WTC11 (cell line): ENCODE measurements at regions not wholly inside any gene's neighbourhood (a gene's known extent, or its start where the extent isn't known, plus 50 kb on each side); places are given as distances from the start of the nearest gene placed in this dataset.

Experiments
- ATF2 ChIP-seq: sonication (generic); formaldehyde crosslinking; IDR thresholded peaks from 2 replicates; pipeline ENCODE4 v1.8.1; 2022; ENCODE audit warnings: low read depth, missing genetic modification reagents, borderline replicate concordance
- CTCF ChIP-seq: fragments of 200-600 bp; IDR thresholded peaks from 2 replicates; pipeline ENCODE4 v1.8.0; 2022; ENCODE audit warnings: antibody characterized with exemption
- TF ChIP-seq, protein P1 (sequence below): sonication (generic); formaldehyde crosslinking; IDR thresholded peaks from 2 replicates; pipeline ENCODE4 v1.8.0; 2022; ENCODE audit warnings: mild to moderate bottlenecking, missing genetic modification reagents
- TF ChIP-seq, protein P2 (sequence below): sonication (generic); formaldehyde crosslinking; IDR thresholded peaks from 2 replicates; pipeline ENCODE4 v1.8.1; 2022; ENCODE audit warnings: mild to moderate bottlenecking, moderate library complexity, missing genetic modification reagents
- TF ChIP-seq, protein P3 (sequence below): sonication (generic); formaldehyde crosslinking; IDR thresholded peaks from 2 replicates; pipeline ENCODE4 v1.8.1; 2023; ENCODE audit warnings: mild to moderate bottlenecking, moderate library complexity, missing genetic modification reagents

DNA sequence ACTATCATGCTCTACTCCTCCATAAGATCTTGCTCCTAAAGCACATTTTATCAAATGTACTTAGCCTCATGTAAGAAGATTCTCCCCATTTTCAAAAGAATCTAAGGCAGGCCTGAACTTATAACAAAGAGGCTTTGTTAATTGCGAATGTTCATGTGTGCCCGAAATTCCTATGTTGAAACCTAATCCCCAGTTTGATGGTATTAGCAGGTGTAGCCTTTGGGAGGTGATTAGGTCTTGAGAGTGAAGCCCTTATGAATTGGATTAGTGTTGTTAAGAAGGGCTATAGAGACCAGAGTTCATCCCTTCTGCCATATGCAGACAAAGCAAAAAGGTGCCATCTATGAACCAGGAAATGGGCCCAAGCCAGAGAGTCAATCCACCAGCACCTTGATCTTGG is 234.5 kb downstream of the PAX3 start:
- TF ChIP-seq, protein P1, sequence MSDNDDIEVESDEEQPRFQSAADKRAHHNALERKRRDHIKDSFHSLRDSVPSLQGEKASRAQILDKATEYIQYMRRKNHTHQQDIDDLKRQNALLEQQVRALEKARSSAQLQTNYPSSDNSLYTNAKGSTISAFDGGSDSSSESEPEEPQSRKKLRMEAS (CRISPR knock-in tag) = no peak
- TF ChIP-seq, protein P2, sequence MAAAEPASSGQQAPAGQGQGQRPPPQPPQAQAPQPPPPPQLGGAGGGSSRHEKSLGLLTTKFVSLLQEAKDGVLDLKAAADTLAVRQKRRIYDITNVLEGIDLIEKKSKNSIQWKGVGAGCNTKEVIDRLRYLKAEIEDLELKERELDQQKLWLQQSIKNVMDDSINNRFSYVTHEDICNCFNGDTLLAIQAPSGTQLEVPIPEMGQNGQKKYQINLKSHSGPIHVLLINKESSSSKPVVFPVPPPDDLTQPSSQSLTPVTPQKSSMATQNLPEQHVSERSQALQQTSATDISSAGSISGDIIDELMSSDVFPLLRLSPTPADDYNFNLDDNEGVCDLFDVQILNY (CRISPR knock-in tag) = no peak
- TF ChIP-seq CTCF = no peak
- TF ChIP-seq, protein P3, sequence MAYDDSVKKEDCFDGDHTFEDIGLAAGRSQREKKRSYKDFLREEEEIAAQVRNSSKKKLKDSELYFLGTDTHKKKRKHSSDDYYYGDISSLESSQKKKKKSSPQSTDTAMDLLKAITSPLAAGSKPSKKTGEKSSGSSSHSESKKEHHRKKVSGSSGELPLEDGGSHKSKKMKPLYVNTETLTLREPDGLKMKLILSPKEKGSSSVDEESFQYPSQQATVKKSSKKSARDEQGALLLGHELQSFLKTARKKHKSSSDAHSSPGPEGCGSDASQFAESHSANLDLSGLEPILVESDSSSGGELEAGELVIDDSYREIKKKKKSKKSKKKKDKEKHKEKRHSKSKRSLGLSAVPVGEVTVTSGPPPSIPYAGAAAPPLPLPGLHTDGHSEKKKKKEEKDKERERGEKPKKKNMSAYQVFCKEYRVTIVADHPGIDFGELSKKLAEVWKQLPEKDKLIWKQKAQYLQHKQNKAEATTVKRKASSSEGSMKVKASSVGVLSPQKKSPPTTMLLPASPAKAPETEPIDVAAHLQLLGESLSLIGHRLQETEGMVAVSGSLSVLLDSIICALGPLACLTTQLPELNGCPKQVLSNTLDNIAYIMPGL (CRISPR knock-in tag) = no peak
- no peak for TF ChIP-seq ATF2 (CRISPR knock-in tag)
